NCI-H128 (cell line): ENCODE measurements at regions not wholly inside any gene's neighbourhood (a gene's known extent, or its start where the extent isn't known, plus 50 kb on each side); places are given as distances from the start of the nearest gene placed in this dataset.

ENCODE experiments used
- DNase-seq: peaks from one replicate; lab custom pipeline; 2025; ENCODE audit not compliant: unreplicated experiment; lab: John Stamatoyannopoulos, UW

GRCh38 chr17:52759864-52760263, 601.4 kb upstream of the CA10 start:
- DNase-seq = no peak

- DNase-seq = no peak
Measured at GRCh38 chr17:52758481-52758880, 600.0 kb upstream of the CA10 start.

- no peak for DNase-seq
Measured at GRCh38 chr17:52756746-52757145, 598.2 kb upstream of the CA10 start.

- DNase-seq = no peak
Measured at GRCh38 chr17:52754838-52755237, 596.3 kb upstream of the CA10 start.

GRCh38 chr17:52751051-52751450, 592.5 kb upstream of the CA10 start:
- DNase-seq = no peak

GRCh38 chr17:52744179-52744578, 585.7 kb upstream of the CA10 start:
- no peak for DNase-seq

- DNase-seq = no peak
Measured at GRCh38 chr17:52740006-52740405, 581.5 kb upstream of the CA10 start.

GRCh38 chr17:52738791-52739190, 580.3 kb upstream of the CA10 start:
- DNase-seq = no peak

GRCh38 chr17:52737071-52737470, 578.6 kb upstream of the CA10 start:
- no peak for DNase-seq

- DNase-seq = no peak
Measured at GRCh38 chr17:52732841-52733240, 574.3 kb upstream of the CA10 start.

GRCh38 chr17:52724578-52724977, 566.1 kb upstream of the CA10 start:
- no peak for DNase-seq

GRCh38 chr17:52721910-52722309, 563.4 kb upstream of the CA10 start:
- no peak for DNase-seq

- DNase-seq = no peak
Measured at GRCh38 chr17:52710363-52710901, 551.9 kb upstream of the CA10 start.

- DNase-seq = no peak
Measured at GRCh38 chr17:52709724-52710123, 551.2 kb upstream of the CA10 start.

- no peak for DNase-seq
Measured at GRCh38 chr17:52696362-52696761, 537.8 kb upstream of the CA10 start.

GRCh38 chr17:52686140-52686539, 527.6 kb upstream of the CA10 start:
- no peak for DNase-seq

- no peak for DNase-seq
Measured at GRCh38 chr17:52681480-52681879, 523.0 kb upstream of the CA10 start.

- no peak for DNase-seq
Measured at GRCh38 chr17:52678211-52678610, 519.7 kb upstream of the CA10 start.

- no peak for DNase-seq
Measured at GRCh38 chr17:52674686-52675085, 516.2 kb upstream of the CA10 start.

- DNase-seq = no peak
Measured at GRCh38 chr17:52673791-52674190, 515.3 kb upstream of the CA10 start.

GRCh38 chr17:52666264-52666663, 507.8 kb upstream of the CA10 start:
- DNase-seq = no peak

- DNase-seq = no peak
Measured at GRCh38 chr17:52660692-52661091, 502.2 kb upstream of the CA10 start.

- no peak for DNase-seq
Measured at GRCh38 chr17:52653014-52653413, 494.5 kb upstream of the CA10 start.

GRCh38 chr17:52648995-52649394, 490.5 kb upstream of the CA10 start:
- DNase-seq = no peak
